Nephron progenitor cell (in vitro differentiated cells): ENCODE measurements at regions not wholly inside any gene's neighbourhood (a gene's known extent, or its start where the extent isn't known, plus 50 kb on each side); places are given as distances from the start of the nearest gene placed in this dataset.

ENCODE experiments used
- DNase-seq: peaks from one replicate; pipeline ENCODE4 v3.0.0; 2021
- H3K27ac Mint-ChIP-seq: 2 replicates; pipeline ENCODE4 v1.8.0; 2021; ENCODE audit warnings: mild to moderate bottlenecking, moderate library complexity, mixed read lengths
- H3K27me3 Mint-ChIP-seq: 2 replicates; pipeline ENCODE4 v1.8.0; 2021; ENCODE audit warnings: mild to moderate bottlenecking, low read depth, mixed read lengths; ENCODE audit not compliant: poor library complexity
- H3K36me3 Mint-ChIP-seq: 2 replicates; pipeline ENCODE4 v1.8.0; 2021; ENCODE audit warnings: low read depth, mixed read lengths
- H3K4me1 Mint-ChIP-seq: 2 replicates; pipeline ENCODE4 v1.8.0; 2021; ENCODE audit warnings: mixed read lengths
- H3K4me3 Mint-ChIP-seq: 2 replicates; pipeline ENCODE4 v1.8.0; 2021; ENCODE audit warnings: mild to moderate bottlenecking, moderate library complexity, mixed read lengths
- H3K9me3 Mint-ChIP-seq: 2 replicates; pipeline ENCODE4 v1.8.0; 2021; ENCODE audit warnings: mild to moderate bottlenecking, moderate library complexity, mixed read lengths
- CTCF ChIP-seq: fragments of 200-600 bp; sonication (generic); IDR thresholded peaks from 2 replicates; pipeline ENCODE4 v1.5.0; 2021; ENCODE audit warnings: antibody characterized with exemption

DNA sequence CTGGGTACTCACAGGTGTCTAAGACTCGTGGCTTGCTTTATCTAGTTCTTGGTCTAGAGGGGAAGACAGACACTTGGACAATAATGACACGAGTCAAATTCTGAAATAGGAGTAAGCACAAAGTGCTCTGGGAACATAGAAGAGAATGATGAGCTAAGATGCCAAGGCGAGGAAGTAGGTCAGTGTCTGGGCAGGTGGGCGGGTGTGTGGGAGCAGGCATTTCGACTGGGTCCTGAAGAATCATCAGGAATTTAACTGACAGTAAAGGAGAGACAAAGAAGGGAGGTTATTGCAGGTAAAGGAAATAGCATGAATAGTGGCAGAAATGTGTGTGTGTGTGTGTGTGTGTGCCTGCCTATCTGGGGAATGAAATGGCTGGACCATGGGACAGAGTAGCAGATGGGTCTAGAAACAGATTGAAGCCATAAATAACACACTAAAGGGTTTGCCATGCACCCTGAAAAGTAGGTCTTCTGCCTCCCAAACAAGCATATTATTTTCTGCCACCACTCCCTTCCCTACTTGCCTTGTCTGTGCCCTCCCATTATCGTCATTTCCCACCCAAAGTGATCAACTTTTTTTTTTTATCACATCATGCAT lies 58.4 kb upstream of the SLC25A43 start:
- H3K9me3 Mint-ChIP-seq: peaks cover 53% of the 10 kb centered on the region
- no peaks in the 10 kb centered on the region for H3K4me1 Mint-ChIP-seq
- no peak overlapping the region for H3K27ac Mint-ChIP-seq
- no peak for DNase-seq
- TF ChIP-seq CTCF: no peak
- H3K4me3 Mint-ChIP-seq: no peak overlapping the region
- H3K36me3 Mint-ChIP-seq: no peaks in the 10 kb centered on the region
- H3K27me3 Mint-ChIP-seq: no peaks in the 10 kb centered on the region

DNA sequence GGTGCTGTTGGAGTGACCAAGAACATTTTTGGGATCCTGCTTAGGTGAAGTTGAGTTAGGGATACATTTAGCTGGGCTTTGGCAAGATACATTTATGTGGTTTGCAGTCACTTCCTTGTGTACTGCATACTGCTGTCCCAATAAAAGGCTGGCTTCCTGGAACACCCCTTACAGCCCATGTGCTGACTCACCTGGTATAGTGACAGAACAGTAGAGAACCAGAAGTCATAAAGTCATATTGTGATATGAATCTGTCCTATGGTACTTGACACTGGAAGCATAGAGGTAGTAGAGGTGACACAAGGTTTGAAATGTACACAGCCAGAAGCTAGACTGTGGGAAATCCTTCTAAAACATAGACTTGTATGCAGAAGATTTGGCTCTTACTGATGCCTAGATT lies 55.3 kb upstream of the SLC25A43 start:
- no peaks in the 10 kb centered on the region for H3K4me1 Mint-ChIP-seq
- no peak for DNase-seq
- H3K27me3 Mint-ChIP-seq: no peaks in the 10 kb centered on the region
- peaks cover 55% of the 10 kb centered on the region for H3K9me3 Mint-ChIP-seq
- no peak overlapping the region for H3K4me3 Mint-ChIP-seq
- H3K27ac Mint-ChIP-seq: no peak overlapping the region
- H3K36me3 Mint-ChIP-seq: no peaks in the 10 kb centered on the region
- TF ChIP-seq CTCF: no peak
